AG09309 (cell line): ENCODE measurements at regions not wholly inside any gene's neighbourhood (a gene's known extent, or its start where the extent isn't known, plus 50 kb on each side); places are given as distances from the start of the nearest gene placed in this dataset.

Experiments
- DNase-seq: peaks from one replicate; pipeline ENCODE4 v3.0.0-alpha.2; 2010; ENCODE audit warnings: low read depth
- H3K4me3 ChIP-seq: 2 replicates; pipeline ENCODE4 v1.5.1; 2011; ENCODE audit warnings: mild to moderate bottlenecking, low read depth, low read length, moderate library complexity; ENCODE audit not compliant: control insufficient read depth
- TF ChIP-seq, protein P1 (sequence below): IDR thresholded peaks from 2 replicates; pipeline ENCODE4 v1.5.1; 2011; ENCODE audit warnings: mild to moderate bottlenecking, low read depth, low read length, inconsistent platforms; ENCODE audit not compliant: insufficient read depth, control insufficient read depth; ENCODE audit errors: missing control alignments

DNA sequence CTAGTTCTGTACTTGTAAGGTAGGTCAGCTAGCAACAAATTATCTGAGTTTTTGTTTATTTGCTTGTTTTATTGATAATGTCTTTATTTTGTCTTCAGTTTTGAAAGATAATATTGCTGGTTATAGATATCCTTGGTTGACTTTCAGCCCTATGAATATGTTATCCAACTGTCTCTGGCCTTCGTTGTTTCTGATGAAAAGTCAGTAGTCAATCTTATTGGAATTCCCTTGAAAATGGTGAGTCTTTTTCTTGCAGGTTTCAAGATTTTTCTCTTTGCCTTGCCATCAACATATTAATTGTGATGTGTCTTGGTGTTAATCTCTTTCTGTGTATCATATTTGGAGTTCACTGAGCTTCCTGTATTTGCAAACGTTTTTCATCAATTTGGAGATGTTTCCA lies 113.1 kb upstream of the NEIL3 start:
- H3K4me3 ChIP-seq = no peak overlapping the region
- no peak for DNase-seq
- TF ChIP-seq, protein P1, sequence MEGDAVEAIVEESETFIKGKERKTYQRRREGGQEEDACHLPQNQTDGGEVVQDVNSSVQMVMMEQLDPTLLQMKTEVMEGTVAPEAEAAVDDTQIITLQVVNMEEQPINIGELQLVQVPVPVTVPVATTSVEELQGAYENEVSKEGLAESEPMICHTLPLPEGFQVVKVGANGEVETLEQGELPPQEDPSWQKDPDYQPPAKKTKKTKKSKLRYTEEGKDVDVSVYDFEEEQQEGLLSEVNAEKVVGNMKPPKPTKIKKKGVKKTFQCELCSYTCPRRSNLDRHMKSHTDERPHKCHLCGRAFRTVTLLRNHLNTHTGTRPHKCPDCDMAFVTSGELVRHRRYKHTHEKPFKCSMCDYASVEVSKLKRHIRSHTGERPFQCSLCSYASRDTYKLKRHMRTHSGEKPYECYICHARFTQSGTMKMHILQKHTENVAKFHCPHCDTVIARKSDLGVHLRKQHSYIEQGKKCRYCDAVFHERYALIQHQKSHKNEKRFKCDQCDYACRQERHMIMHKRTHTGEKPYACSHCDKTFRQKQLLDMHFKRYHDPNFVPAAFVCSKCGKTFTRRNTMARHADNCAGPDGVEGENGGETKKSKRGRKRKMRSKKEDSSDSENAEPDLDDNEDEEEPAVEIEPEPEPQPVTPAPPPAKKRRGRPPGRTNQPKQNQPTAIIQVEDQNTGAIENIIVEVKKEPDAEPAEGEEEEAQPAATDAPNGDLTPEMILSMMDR = no peak

DNA sequence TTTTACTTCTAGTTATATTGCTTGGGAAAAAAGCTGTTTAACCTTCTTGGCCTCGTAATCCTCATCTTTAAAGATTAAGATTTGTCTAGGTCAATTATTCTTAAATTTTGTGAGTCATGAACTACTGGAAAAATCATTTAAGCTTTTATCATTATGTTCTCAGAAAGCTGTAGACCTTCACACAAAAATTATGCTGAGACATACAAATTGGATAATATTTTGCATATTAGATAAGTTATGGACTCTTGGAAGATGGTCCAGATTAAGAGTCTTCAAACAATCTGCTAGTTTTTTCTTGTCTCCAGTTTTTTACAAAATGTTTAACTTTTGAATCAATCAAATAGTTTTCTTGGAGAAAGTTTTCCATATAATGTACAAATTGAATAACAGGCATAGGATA lies 108.1 kb upstream of the NEIL3 start:
- no peak for DNase-seq
- H3K4me3 ChIP-seq = no peak overlapping the region
- TF ChIP-seq, protein P1 = no peak

DNA sequence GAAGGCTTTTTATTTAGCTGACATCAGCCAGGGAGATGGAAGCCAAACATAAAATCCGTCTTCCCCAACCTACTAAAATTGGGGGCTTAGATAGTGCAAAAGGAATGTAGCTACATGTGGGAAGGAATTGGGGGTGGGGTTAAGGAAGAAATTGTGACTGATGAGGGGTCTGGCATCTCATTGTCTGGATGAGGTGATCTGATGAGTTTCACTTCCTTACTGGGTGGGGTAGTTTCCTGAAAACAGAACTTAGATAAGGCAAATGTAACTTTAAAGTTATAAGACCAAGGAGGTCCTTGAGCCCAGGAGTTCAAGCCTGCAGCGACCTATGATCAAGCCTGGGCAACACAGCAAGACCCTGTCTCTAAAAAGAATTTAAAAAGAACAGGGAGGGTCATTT lies 105.5 kb upstream of the NEIL3 start:
- H3K4me3 ChIP-seq = no peak overlapping the region
- DNase-seq = no peak
- TF ChIP-seq, protein P1 = no peak

DNA sequence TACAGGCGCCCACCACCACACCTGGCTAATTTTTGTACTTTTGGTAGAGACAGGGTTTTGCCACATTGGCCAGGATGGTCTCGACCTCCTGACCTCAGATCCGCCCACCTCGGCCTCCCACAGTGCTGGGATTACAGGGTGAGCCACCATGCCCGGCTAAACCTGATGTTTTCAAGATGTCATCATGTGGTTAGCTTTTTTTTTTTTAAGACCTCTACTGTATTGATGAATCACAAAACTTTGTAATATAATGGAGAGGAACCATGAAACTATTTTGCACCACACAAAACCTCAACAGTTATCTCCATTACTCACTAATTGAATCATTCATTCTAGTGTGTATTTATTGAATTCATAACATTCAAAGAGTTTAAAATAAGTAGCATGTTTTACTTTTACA lies 94.7 kb upstream of the NEIL3 start:
- TF ChIP-seq, protein P1 = no peak
- DNase-seq = no peak
- no peak overlapping the region for H3K4me3 ChIP-seq

DNA sequence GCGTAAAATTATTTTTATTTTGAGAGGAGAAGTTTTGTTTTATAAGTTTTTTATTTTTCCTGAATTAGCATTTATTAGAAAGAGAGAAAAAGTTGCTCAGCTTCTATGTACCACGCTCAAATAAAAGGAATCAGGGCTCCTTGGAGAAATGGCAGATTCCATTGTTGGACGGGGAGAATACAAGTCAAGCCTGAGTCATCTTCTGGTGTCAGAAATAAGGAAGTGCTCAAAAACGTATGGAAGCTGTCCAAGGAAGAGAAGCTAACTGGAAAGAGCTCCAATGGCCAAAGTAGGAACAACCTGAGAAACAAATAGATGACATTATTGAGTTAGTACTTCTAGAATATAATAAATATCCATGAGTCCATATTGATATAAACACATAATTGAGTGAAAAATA lies 89.3 kb upstream of the NEIL3 start:
- TF ChIP-seq, protein P1 = no peak
- DNase-seq = no peak
- no peak overlapping the region for H3K4me3 ChIP-seq

DNA sequence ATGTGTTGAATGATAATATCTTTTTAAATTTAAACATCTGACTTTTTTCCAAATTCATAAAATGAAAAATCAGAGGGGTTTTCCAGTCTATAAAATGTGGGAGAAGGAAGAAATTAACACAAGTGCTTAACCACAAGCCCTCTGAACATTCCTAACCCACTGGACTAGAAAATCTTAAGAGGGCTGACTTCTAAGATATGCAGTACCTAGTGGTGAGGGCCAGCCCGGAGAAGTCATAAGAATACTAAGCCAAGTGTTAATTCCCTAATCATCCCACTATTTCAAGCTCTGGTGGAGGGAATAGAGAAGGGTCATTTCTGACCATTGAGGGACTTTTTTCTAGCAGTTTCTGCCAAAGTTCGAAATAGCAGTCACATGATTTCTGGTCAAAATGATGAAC lies 86.9 kb upstream of the NEIL3 start:
- H3K4me3 ChIP-seq = no peak overlapping the region
- TF ChIP-seq, protein P1 = no peak
- DNase-seq = no peak

DNA sequence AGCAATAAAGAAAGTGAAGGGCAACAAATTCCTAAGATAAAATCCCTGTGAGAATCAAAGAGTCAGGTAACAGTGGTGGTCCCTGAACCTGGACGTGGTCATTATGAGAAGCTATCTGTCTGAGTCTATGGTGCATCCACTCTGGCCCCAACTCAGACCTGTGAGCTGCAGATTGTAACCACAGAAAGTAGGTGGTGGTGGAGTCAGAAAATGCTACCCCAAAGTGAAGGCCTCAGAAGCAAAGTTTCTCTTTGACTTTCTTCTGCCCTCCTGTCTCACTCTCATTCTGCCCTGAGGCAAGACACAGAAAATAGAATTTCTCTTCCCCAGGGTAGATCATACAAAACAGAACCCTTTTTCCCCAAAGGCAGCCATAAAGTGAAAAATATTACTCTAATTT lies 84.1 kb upstream of the NEIL3 start:
- DNase-seq = no peak
- TF ChIP-seq, protein P1 = no peak
- no peak overlapping the region for H3K4me3 ChIP-seq
